ENCODE measurements at regions not wholly inside any gene's neighbourhood (a gene's known extent, or its start where the extent isn't known, plus 50 kb on each side); places are given as distances from the start of the nearest gene placed in this dataset.
"Not testable (repeated sequence)": the region's sequence is repeated elsewhere in the genome, so short reads cannot be mapped to it uniquely, and the experiment has no call there.

DNA sequence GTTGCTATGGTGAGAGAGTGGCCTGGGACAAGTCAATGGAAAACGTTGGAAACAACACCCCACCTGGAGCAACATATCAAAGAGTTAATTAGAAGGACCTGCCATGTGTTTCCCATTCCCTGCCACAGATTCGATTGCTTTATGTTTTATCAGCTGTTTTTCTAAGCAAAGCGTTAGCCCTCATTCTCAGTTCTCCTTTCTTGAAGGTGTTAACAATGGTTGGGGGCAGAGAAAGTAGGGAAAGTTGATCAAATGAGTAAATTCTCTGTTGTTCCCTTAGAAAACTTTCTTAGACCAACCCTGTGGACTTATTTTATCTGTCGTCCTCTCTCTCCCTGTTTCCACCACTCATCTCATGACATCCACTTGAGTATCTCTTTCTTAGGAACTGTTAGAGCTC, 102.5 kb downstream of the ADAMTS15 start:
- no peak for DNase-seq (ENCODE audit: low read depth)

GRCh38 chr11:130551388-130551787, 102.9 kb downstream of the ADAMTS15 start:
- DNase-seq (ENCODE audit: low read depth), result no peak

DNA sequence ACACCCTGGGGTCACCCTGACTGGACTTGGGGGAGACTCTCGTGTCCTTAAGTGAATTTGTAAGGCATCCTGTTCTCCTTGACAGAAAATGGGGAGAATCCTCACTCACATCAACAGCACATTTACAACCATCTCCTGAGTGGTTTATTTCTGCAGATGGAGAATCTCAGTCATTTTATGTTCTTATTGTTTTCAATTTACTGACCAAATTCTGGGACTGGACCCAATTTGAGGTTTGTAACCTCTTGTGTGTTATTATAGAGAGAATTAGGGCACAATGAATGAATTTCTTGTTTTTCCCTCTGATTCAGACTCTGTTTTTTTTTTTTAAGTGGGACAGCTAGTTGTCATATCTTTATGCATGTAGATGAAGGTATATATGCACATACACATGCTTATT, 104.9 kb downstream of the ADAMTS15 start:
- DNase-seq (ENCODE audit: low read depth), result peak; percentile 66

- peak; percentile 23 for DNase-seq (ENCODE audit: low read depth)
These were observed 106.0 kb downstream of the ADAMTS15 start for GRCh38 chr11:130554241-130555055.

DNA sequence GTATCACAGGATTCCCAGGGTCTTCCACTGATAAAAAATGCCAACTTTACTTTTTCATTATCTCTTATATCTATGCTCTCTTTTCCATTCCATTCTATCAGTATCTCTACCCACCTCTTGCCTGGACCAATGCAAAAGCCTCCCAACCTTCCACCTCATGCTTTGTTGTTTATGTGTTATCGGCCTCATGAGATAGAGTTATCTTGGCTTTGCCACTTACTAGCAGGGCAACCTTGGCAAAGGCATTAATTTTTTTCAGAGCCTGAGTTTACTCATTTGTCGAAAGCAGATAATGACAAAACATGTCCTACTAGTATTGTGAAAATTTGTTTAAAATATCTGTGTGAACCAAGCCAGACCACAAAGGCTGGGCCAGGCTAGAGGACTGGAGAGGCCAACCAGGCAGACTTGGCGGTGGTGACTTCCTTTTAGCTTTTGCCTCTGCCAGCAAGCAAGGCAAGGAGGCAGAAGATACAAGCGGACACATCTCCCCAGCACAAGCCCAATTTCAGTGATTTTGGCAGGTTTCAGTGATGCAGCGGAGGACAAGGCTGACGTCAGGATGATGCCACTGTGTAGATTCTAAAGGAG, 106.9 kb downstream of the ADAMTS15 start:
- DNase-seq (ENCODE audit: low read depth), result peak; percentile 90

DNA sequence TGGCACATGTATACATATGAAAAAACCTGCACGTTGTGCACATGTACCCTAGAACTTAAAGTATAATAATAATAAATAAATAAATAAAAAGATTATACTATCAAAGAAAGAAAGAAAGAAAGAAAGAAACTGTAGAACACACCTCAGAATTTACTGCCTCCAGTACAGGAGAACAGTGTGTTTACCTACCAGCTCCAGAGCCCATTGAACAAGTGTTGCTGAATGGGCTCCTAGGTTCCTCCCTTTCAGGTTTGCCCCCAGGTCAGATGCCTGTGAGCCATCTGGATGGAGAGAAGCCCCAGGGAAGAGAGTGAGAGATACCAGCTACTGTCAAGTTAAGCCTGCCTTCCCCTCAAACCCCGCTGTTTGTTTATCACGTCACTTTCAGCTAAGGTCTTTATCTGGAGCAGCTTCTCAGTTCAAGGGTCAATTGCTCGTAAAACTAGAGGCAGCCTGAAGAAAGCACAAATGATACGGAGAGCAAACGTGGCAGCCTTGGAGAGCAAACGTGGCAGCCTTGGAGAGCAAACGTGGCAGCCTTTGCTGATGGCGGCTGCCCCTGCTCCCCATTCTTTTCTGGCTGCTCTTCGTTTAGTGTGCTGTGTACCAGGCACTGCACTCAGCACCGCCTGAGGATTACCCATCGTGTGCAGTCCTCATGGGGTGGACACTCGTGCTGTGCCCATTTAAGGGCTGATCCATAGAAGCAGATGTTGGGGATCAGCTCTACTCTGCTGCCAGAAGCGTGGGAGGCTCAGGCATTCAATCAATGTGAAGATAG, 111.7 kb downstream of the ADAMTS15 start:
- no peak for DNase-seq (ENCODE audit: low read depth)

DNA sequence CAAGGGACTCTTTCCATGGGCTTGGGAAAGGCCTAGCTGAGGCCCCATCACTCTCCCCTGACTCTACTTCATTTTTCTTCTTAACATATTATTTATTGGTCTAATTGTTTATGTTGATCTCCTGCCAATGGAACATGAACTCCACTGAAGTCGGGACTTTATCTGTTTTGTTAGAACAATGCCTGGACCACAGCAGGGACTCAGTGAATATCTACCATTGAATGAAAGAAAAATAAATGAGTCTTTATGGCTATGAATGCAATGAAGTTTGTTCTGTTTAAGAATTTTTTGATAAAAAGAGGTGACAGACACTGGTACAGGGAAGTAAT, 112.3 kb downstream of the ADAMTS15 start:
- no peak for DNase-seq (ENCODE audit: low read depth)

GRCh38 chr11:130561441-130561881, 113.0 kb downstream of the ADAMTS15 start:
- no peak for DNase-seq (ENCODE audit: low read depth)

- DNase-seq (ENCODE audit: low read depth), result no peak
These were observed 114.1 kb downstream of the ADAMTS15 start for GRCh38 chr11:130562549-130562948.

DNA sequence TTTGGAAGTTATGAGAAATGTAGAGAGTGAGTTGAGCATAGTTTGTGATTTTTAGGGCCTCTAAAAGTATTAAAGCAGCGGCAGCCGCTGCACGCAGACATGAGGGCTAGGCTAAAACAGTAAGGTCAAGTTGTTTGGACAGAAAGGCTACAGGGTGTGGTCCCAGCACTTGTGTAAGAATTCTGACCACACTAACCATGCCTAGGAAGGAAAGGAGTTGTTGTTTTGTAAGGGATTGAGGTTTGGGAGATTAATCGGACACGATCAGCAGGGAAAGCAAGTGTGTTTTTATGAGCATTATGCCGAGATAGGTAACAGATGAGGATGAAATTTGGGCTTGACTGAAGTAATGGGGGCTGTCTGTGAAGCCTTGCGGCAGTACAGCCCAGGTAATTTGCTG, 117.9 kb downstream of the ADAMTS15 start:
- DNase-seq (ENCODE audit: low read depth), result not testable (repeated sequence)

GRCh38 chr11:130571519-130571918, 123.1 kb downstream of the ADAMTS15 start:
- DNase-seq (ENCODE audit: low read depth), result peak; percentile 46

DNA sequence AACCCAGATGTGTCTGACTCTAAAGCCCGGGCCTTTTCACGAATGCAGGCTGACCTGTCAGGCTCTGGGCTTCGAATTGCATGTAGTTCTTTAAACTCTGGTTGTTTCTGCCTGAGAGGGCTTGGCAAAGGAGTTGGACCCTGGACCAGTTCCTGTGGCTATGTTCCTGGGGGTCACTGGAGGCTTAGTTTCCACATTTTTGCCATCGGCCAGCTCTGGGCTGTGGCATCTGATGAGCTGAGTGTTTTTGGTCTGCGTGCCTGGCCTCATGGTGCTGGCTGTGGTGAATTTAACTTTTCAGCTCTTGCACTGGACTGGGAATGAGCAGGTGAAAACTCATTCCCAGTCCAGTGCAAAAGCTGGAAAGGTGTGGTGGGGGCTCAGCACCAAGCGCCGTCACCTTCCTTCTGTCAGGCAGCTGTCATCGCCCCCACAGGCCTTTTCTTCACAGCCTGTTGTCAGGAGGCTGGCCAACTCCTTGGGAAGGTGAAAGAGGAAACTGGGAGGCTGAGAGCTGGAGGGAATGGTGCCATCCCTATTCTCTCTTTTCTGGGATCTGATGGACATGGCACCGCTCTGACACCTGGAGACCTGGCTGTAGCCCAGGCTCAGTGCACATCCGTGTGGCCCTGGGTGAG, 123.6 kb downstream of the ADAMTS15 start:
- no peak for DNase-seq (ENCODE audit: low read depth)

DNA sequence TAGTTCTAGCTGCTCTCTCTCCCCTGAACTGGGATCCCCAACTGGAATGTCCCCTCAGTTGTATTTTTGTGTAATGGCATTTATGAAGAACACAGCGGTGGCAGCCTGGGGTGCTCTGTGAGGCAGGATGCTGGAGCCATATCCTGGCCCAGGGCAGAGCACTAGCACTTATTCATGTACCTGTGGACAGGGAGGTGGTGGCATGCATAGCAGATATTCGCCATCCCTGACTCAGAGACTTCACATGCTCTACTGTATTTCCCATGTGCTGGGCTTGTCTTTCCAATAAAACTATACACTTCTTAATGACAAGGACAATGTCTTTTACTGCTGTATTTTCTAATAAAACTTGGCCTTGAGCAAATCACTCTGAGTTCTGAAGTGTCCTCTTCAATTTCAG, 125.3 kb downstream of the ADAMTS15 start:
- no peak for DNase-seq (ENCODE audit: low read depth)

- DNase-seq (ENCODE audit: low read depth), result no peak
These were observed 126.3 kb downstream of the ADAMTS15 start for GRCh38 chr11:130574740-130575139.

GRCh38 chr11:130576146-130576545, 127.7 kb downstream of the ADAMTS15 start:
- DNase-seq (ENCODE audit: low read depth), result no peak

GRCh38 chr11:130578738-130579368, 130.4 kb downstream of the ADAMTS15 start:
- DNase-seq (ENCODE audit: low read depth), result no peak

DNA sequence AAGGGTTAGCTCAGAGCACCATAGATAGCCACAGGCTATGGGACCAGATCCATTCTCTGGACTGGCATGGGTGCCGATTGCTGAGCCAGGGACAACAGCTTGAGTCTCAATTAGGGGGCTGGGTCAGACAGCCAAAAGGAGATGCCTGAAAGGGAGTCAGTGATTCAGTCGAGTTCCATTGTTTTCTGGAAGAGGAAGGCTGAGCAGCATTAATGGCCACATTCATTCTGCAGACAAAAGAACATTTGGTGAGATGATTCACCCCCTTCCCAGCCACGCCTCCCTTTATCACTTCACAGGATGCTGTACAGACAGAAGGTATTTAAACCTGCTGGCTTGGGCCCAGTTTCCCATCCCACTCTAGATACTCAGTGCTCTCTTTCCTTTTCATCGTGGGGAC, 131.9 kb downstream of the ADAMTS15 start:
- no peak for DNase-seq (ENCODE audit: low read depth)

GRCh38 chr11:130580891-130581492, 132.5 kb downstream of the ADAMTS15 start:
- DNase-seq (ENCODE audit: low read depth), result peak; percentile 34

- DNase-seq (ENCODE audit: low read depth), result no peak
These were observed 133.2 kb downstream of the ADAMTS15 start for GRCh38 chr11:130581646-130582045.

DNA sequence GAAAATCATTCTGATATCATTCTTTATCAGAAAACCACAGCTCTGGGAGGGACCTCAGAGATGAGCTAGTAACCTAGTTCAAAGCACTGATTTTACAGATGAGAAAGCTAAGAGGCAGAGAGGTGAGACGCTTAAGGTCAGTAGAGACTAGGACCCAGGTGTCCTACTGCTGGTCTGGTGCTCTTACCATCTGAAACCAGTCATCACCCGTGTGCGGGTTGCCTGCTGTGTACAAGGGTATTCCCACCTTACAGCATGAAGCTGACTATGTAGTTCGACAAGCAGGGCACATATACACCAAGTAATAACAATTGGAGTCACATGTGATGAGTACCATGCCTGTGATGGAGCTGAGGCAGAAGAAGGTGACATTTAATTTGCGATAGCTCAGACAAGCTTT, 133.7 kb downstream of the ADAMTS15 start:
- DNase-seq (ENCODE audit: low read depth), result no peak

DNA sequence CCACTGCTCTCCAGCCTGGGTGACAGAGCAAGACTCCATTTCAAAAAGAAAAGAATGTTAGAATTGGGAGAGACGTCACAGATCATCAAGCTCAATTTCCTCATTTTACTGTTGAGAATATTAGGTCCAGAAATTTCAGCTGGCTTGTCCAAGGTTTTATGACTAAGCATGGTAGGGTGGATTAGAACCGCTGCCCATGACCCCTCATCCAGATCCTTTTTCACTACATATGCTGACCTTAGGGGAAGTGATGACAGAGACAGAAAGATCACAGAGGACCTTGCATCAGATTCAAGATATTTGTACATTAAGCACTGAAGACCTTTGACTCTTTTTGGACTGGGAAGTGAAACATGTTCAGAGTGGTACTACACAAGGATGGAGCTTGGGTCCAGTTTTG, 134.5 kb downstream of the ADAMTS15 start:
- peak; percentile 62 for DNase-seq (ENCODE audit: low read depth)

- DNase-seq (ENCODE audit: low read depth), result no peak
These were observed 135.4 kb downstream of the ADAMTS15 start for GRCh38 chr11:130583801-130584211.

Data from fibroblast of gingiva (primary cell).